ENCODE measurements at regions not wholly inside any gene's neighbourhood (a gene's known extent, or its start where the extent isn't known, plus 50 kb on each side); places are given as distances from the start of the nearest gene placed in this dataset.

DNA sequence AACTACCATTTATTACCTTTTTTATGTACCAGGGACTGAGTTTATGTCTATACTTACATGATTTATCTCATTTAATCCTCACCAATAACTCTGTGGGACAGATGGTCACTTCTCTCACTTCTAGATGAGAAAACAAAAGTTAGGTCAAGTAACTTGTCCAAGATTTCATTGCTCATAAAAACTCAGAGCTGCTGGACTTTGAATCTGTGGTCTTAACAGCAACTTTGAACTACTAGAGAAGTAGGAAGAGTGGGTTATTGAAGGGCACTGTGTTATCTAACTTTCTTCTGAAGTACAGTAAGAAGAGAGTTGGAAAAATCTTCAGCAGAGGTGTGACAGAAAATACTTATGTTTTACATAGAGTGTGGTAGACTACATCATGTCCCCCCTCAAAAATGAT is 214.2 kb upstream of the BMPER start:
- TF ChIP-seq TARDBP (IDR thresholded peaks at IDR 0.05) (no peak), SUZ12 (IDR thresholded peaks at IDR 0.05) (no peak), ZNF384 (IDR thresholded peaks at IDR 0.05) (no peak), SP1 (IDR thresholded peaks at IDR 0.05) (no peak), BHLHE40 (IDR thresholded peaks at IDR 0.05; ENCODE audit: borderline replicate concordance) (no peak), FOXA1 (IDR thresholded peaks at IDR 0.05) (no peak), FOXM1 (IDR thresholded peaks at IDR 0.05; ENCODE audit: borderline replicate concordance) (no peak), FOXK2 (IDR thresholded peaks at IDR 0.05) (no peak)
- TF ChIP-seq, protein P1, sequence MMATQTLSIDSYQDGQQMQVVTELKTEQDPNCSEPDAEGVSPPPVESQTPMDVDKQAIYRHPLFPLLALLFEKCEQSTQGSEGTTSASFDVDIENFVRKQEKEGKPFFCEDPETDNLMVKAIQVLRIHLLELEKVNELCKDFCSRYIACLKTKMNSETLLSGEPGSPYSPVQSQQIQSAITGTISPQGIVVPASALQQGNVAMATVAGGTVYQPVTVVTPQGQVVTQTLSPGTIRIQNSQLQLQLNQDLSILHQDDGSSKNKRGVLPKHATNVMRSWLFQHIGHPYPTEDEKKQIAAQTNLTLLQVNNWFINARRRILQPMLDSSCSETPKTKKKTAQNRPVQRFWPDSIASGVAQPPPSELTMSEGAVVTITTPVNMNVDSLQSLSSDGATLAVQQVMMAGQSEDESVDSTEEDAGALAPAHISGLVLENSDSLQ (IDR thresholded peaks at IDR 0.05): no peak
